Uterus (tissue), 3 donors: ENCODE measurements at regions not wholly inside any gene's neighbourhood (a gene's known extent, or its start where the extent isn't known, plus 50 kb on each side); places are given as distances from the start of the nearest gene placed in this dataset.

Experiments used
- DNase-seq, 2 donors: peaks; one replicate each; pipeline ENCODE4 v3.0.0-alpha.2; 2019 to 2020
- H3K27ac ChIP-seq, 2 donors: fragments of 200-600 bp; sonication (generic); 1 replicate in 1 of 2; 2 replicates in 1 of 2; pipeline ENCODE4 v1.5.1; 2016 to 2018
- H3K27me3 ChIP-seq, 2 donors: fragments of 200-600 bp; sonication (generic); one replicate each; pipeline ENCODE4 v1.5.1; 2018 to 2019; ENCODE audit warnings: control low read depth in 1 of 2
- H3K36me3 ChIP-seq, 2 donors: fragments of 200-600 bp; sonication (generic); one replicate each; pipeline ENCODE4 v1.5.1; 2019; ENCODE audit warnings: control low read depth in 1 of 2
- H3K4me1 ChIP-seq, 2 donors: fragments of 200-600 bp; sonication (generic); one replicate each; pipeline ENCODE4 v1.5.1; 2018 to 2019; ENCODE audit warnings: control low read depth in 1 of 2
- H3K4me3 ChIP-seq, 2 donors: fragments of 200-600 bp; sonication (generic); 1 replicate in 1 of 2; 2 replicates in 1 of 2; pipeline ENCODE4 v1.5.1; 2018 to 2019; ENCODE audit warnings: mild to moderate bottlenecking in 1 of 2
- H3K9me3 ChIP-seq, 2 donors: fragments of 200-600 bp; sonication (generic); one replicate each; pipeline ENCODE4 v1.5.1; 2019; ENCODE audit warnings: control low read depth in 1 of 2
- POLR2A ChIP-seq, 2 donors: fragments of 450-650 bp; IDR thresholded peaks; one replicate each; pipeline ENCODE4 v1.6.1; 2016; ENCODE audit warnings: antibody characterized with exemption in 2 of 2, mild to moderate bottlenecking in 1 of 2, moderate library complexity in 1 of 2
- intact Hi-C: fragments of 100-400 bp; cut with DNase I; formaldehyde crosslinking; loops from one replicate; pipeline ENCODE4 v1.15.1; 2023; ENCODE audit warnings: low total_unique reads
- TF ChIP-seq, protein P1 (sequence below), 4 experiments: fragments of 200-600 bp in 2 of 4; fragments of 450-650 bp in 2 of 4; sonication (generic) in 2 of 4; IDR thresholded peaks; one replicate each; pipeline ENCODE4 v1.5.1; 2016 to 2019; ENCODE audit warnings: antibody characterized with exemption in 4 of 4, mild to moderate bottlenecking in 2 of 4, moderate library complexity in 1 of 4
- donor health status: DM: yes; HTN: yes; CAD: no.

- no peak overlapping the region for H3K4me3 ChIP-seq
- no peak for DNase-seq
- no peaks in the 10 kb centered on the region for H3K27me3 ChIP-seq
- no peak overlapping the region for H3K27ac ChIP-seq
- TF ChIP-seq POLR2A (IDR thresholded peaks at IDR 0.05) = no peak
- TF ChIP-seq, protein P1, sequence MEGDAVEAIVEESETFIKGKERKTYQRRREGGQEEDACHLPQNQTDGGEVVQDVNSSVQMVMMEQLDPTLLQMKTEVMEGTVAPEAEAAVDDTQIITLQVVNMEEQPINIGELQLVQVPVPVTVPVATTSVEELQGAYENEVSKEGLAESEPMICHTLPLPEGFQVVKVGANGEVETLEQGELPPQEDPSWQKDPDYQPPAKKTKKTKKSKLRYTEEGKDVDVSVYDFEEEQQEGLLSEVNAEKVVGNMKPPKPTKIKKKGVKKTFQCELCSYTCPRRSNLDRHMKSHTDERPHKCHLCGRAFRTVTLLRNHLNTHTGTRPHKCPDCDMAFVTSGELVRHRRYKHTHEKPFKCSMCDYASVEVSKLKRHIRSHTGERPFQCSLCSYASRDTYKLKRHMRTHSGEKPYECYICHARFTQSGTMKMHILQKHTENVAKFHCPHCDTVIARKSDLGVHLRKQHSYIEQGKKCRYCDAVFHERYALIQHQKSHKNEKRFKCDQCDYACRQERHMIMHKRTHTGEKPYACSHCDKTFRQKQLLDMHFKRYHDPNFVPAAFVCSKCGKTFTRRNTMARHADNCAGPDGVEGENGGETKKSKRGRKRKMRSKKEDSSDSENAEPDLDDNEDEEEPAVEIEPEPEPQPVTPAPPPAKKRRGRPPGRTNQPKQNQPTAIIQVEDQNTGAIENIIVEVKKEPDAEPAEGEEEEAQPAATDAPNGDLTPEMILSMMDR (IDR thresholded peaks at IDR 0.05) = no peak
- no peaks in the 10 kb centered on the region for H3K4me1 ChIP-seq
- intact Hi-C loops = no loop called here
- no peaks in the 10 kb centered on the region for H3K36me3 ChIP-seq
- H3K9me3 ChIP-seq = no peaks in the 10 kb centered on the region
Observed at GRCh38 chr17:33451221-33451620, 158.1 kb upstream of the ASIC2 start.

GRCh38 chr17:33457477-33457876 lies 164.4 kb upstream of the ASIC2 start:
- intact Hi-C loops = no loop called here
- Histone ChIP-seq H3K36me3 (no peaks in the 10 kb centered on the region), H3K27me3 (no peaks in the 10 kb centered on the region), H3K4me1 (no peaks in the 10 kb centered on the region), H3K9me3 (no peaks in the 10 kb centered on the region), H3K4me3 (no peak overlapping the region), H3K27ac (no peak overlapping the region)
- no peak for TF ChIP-seq POLR2A (IDR thresholded peaks at IDR 0.05)
- TF ChIP-seq, protein P1 (IDR thresholded peaks at IDR 0.05) = no peak
- no peak for DNase-seq

DNA sequence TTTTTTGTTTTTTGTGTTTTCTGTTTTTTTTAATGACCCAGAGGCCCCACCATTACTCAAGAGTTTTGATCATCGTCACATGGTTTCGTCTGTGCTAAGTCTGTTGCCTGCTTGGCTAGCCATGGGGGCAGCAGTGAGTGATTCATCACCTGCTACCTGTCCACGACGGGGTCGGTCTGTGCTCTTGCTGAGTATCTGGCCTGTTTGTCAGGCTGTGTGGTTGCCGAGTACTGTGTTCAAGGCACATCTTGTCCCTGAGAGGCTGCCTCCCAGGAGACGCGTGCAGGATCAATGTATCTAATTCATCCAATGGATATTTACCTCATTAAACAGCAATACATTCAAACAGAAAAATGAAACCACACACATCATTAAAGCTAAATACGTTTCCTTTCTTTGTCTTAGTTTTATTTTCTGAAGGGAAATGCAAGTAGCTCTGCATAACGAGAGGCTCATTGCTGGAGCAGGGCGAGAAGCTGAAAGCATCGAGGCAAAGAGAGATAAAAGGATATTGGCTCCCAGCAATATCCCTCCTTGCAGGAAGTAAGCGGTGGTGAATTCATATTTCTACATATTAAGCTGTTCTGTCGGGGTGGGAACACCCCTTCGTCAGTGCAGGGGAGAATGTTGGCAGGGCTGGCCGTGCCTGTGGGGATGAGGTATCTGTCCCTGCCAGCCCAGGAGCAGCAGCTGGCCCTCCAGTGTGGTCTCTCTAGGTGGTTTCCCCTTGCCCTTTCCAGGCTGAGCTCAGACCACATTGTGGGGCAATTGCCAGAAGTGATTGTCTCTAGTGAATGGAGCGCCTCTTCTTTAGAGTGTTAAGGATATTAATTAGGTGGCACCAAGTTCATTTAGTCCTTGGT lies 166.2 kb upstream of the ASIC2 start:
- H3K4me3 ChIP-seq = no peak overlapping the region
- H3K36me3 ChIP-seq = no peaks in the 10 kb centered on the region
- no peak for DNase-seq
- no peak for TF ChIP-seq POLR2A (IDR thresholded peaks at IDR 0.05)
- TF ChIP-seq, protein P1 (IDR thresholded peaks at IDR 0.05) = no peak
- H3K27ac ChIP-seq = no peak overlapping the region
- no peaks in the 10 kb centered on the region for H3K9me3 ChIP-seq
- H3K4me1 ChIP-seq = no peaks in the 10 kb centered on the region
- H3K27me3 ChIP-seq = no peaks in the 10 kb centered on the region
- intact Hi-C loops = no loop called here

GRCh38 chr17:33460781-33461450 lies 167.8 kb upstream of the ASIC2 start:
- TF ChIP-seq, protein P1 (IDR thresholded peaks at IDR 0.05) = no peak
- TF ChIP-seq POLR2A (IDR thresholded peaks at IDR 0.05) = no peak
- intact Hi-C loops = no loop called here
- H3K27me3 ChIP-seq = no peaks in the 10 kb centered on the region
- H3K4me1 ChIP-seq = no peaks in the 10 kb centered on the region
- H3K36me3 ChIP-seq = no peaks in the 10 kb centered on the region
- DNase-seq = no peak
- H3K27ac ChIP-seq = no peak overlapping the region
- H3K4me3 ChIP-seq = no peak overlapping the region
- no peaks in the 10 kb centered on the region for H3K9me3 ChIP-seq

GRCh38 chr17:33463887-33464286 lies 170.8 kb upstream of the ASIC2 start:
- no peak for DNase-seq
- TF ChIP-seq POLR2A (IDR thresholded peaks at IDR 0.05) = no peak
- TF ChIP-seq, protein P1 (IDR thresholded peaks at IDR 0.05) = no peak
- Histone ChIP-seq H3K27me3 (no peaks in the 10 kb centered on the region), H3K27ac (no peak overlapping the region), H3K4me1 (no peaks in the 10 kb centered on the region), H3K9me3 (no peaks in the 10 kb centered on the region), H3K36me3 (no peaks in the 10 kb centered on the region), H3K4me3 (no peak overlapping the region)
- intact Hi-C loops = no loop called here
